DMS153 treated with DMSO at 0.1 percent for 48 hours (cell line): ENCODE measurements at regions not wholly inside any gene's neighbourhood (a gene's known extent, or its start where the extent isn't known, plus 50 kb on each side); places are given as distances from the start of the nearest gene placed in this dataset.

Experiments
- DNase-seq: peaks from one replicate; lab custom pipeline; 2025; ENCODE audit not compliant: unreplicated experiment; lab: John Stamatoyannopoulos, UW

- DNase-seq: no peak
Measured at GRCh38 chr6:113610377-113610988, 246.7 kb upstream of the MARCKS start.

GRCh38 chr6:113616701-113617274 lies 240.4 kb upstream of the MARCKS start:
- no peak for DNase-seq

- DNase-seq: no peak
Measured at GRCh38 chr6:113619077-113619476, 238.1 kb upstream of the MARCKS start.

- DNase-seq: no peak
Measured at GRCh38 chr6:113620386-113620785, 236.8 kb upstream of the MARCKS start.

- no peak for DNase-seq
Measured at GRCh38 chr6:113622254-113622653, 234.9 kb upstream of the MARCKS start.

- DNase-seq: no peak
Measured at GRCh38 chr6:113623129-113623528, 234.0 kb upstream of the MARCKS start.

- no peak for DNase-seq
Measured at GRCh38 chr6:113625850-113626249, 231.3 kb upstream of the MARCKS start.

- no peak for DNase-seq
Measured at GRCh38 chr6:113626475-113626874, 230.7 kb upstream of the MARCKS start.

GRCh38 chr6:113627480-113627879 lies 229.7 kb upstream of the MARCKS start:
- no peak for DNase-seq

- no peak for DNase-seq
Measured at GRCh38 chr6:113629256-113629655, 227.9 kb upstream of the MARCKS start.

GRCh38 chr6:113629975-113630737 lies 227.0 kb upstream of the MARCKS start:
- DNase-seq: no peak

- DNase-seq: no peak
Measured at GRCh38 chr6:113630738-113631535, 226.2 kb upstream of the MARCKS start.

- no peak for DNase-seq
Measured at GRCh38 chr6:113631666-113632065, 225.5 kb upstream of the MARCKS start.

GRCh38 chr6:113632220-113632864 lies 224.8 kb upstream of the MARCKS start:
- no peak for DNase-seq

GRCh38 chr6:113633638-113634037 lies 223.5 kb upstream of the MARCKS start:
- DNase-seq: no peak

GRCh38 chr6:113634352-113635163 lies 222.6 kb upstream of the MARCKS start:
- DNase-seq: no peak

- DNase-seq: no peak
Measured at GRCh38 chr6:113635222-113635986, 221.7 kb upstream of the MARCKS start.

GRCh38 chr6:113636357-113636824 lies 220.8 kb upstream of the MARCKS start:
- no peak for DNase-seq

GRCh38 chr6:113640051-113640450 lies 217.1 kb upstream of the MARCKS start:
- no peak for DNase-seq
